Memory B cell (primary cell): ENCODE measurements at regions not wholly inside any gene's neighbourhood (a gene's known extent, or its start where the extent isn't known, plus 50 kb on each side); places are given as distances from the start of the nearest gene placed in this dataset.
"Not testable (repeated sequence)": the region's sequence is repeated elsewhere in the genome, so short reads cannot be mapped to it uniquely, and the experiment has no call there.

ENCODE experiments used
- ATAC-seq: fragments of 150-1000 bp; cut with Tn5 transposase; 2 replicates; pipeline ENCODE4 v1.10.0; 2021; ENCODE audit warnings: low read depth, mild to moderate bottlenecking, moderate library complexity
- DNase-seq, 2 donors: peaks; one replicate each; pipeline ENCODE4 v3.0.0; 2022; ENCODE audit warnings: low spot score in 2 of 2
- H3K27ac Mint-ChIP-seq: one replicate; pipeline ENCODE4 v1.8.0; 2022; ENCODE audit warnings: mild to moderate bottlenecking, moderate library complexity, mixed read lengths
- H3K27me3 Mint-ChIP-seq: one replicate; pipeline ENCODE4 v1.8.0; 2022; ENCODE audit warnings: mixed read lengths
- H3K36me3 Mint-ChIP-seq: one replicate; pipeline ENCODE4 v1.8.0; 2022; ENCODE audit warnings: mild to moderate bottlenecking, mixed read lengths
- H3K4me1 Mint-ChIP-seq: one replicate; pipeline ENCODE4 v1.8.0; 2022; ENCODE audit warnings: mixed read lengths
- H3K4me3 Mint-ChIP-seq: one replicate; pipeline ENCODE4 v1.8.0; 2022; ENCODE audit warnings: mild to moderate bottlenecking, moderate library complexity, mixed read lengths
- H3K9me3 Mint-ChIP-seq: one replicate; pipeline ENCODE4 v1.8.0; 2022; ENCODE audit warnings: mixed read lengths

- peaks cover 3% of the 10 kb centered on the region for H3K9me3 Mint-ChIP-seq
- H3K27me3 Mint-ChIP-seq: no peaks in the 10 kb centered on the region
- H3K4me1 Mint-ChIP-seq: no peaks in the 10 kb centered on the region
- no peak overlapping the region for H3K4me3 Mint-ChIP-seq
- no peaks in the 10 kb centered on the region for H3K36me3 Mint-ChIP-seq
- no peak for ATAC-seq
- DNase-seq: no peak
- H3K27ac Mint-ChIP-seq: no peak overlapping the region
Measured at GRCh38 chr12:28771968-28772367, 377.1 kb upstream of the FAR2 start.

DNA sequence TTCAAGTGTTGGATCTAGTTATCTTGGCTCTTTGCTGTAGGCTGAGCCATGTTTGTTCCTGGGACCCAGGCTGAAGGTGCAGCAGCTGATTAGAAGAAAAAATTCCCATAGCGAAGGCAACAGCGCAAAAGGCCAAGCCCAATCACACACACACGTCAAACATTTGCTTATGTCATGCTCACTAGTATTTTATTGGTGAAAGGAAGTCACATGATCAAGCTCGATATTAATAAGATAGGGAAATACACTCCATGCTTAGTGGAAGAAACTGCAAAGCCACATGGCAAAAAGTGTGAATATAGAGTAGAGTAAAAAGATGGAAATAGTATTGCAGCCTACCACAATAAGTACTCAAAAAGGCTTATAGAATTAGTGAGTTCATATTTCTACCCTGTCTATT lies 373.5 kb upstream of the FAR2 start:
- Mint-ChIP-seq H3K27me3 (no peaks in the 10 kb centered on the region), H3K27ac (no peak overlapping the region), H3K9me3 (peaks cover 1% of the 10 kb centered on the region), H3K4me3 (no peak overlapping the region), H3K36me3 (no peaks in the 10 kb centered on the region), H3K4me1 (no peaks in the 10 kb centered on the region)
- no peak for DNase-seq
- no peak for ATAC-seq

- no peaks in the 10 kb centered on the region for H3K36me3 Mint-ChIP-seq
- peaks cover 1% of the 10 kb centered on the region for H3K9me3 Mint-ChIP-seq
- H3K4me3 Mint-ChIP-seq: no peak overlapping the region
- no peaks in the 10 kb centered on the region for H3K27me3 Mint-ChIP-seq
- H3K4me1 Mint-ChIP-seq: no peaks in the 10 kb centered on the region
- DNase-seq (no peak), ATAC-seq (no peak)
- H3K27ac Mint-ChIP-seq: no peak overlapping the region
Measured at GRCh38 chr12:28776220-28776619, 372.9 kb upstream of the FAR2 start.

- Mint-ChIP-seq H3K9me3 (peaks cover 1% of the 10 kb centered on the region), H3K36me3 (no peaks in the 10 kb centered on the region), H3K4me3 (no peak overlapping the region), H3K27ac (no peak overlapping the region), H3K27me3 (no peaks in the 10 kb centered on the region), H3K4me1 (no peaks in the 10 kb centered on the region)
- ATAC-seq (no peak), DNase-seq (no peak)
Measured at GRCh38 chr12:28776913-28777422, 372.1 kb upstream of the FAR2 start.

DNA sequence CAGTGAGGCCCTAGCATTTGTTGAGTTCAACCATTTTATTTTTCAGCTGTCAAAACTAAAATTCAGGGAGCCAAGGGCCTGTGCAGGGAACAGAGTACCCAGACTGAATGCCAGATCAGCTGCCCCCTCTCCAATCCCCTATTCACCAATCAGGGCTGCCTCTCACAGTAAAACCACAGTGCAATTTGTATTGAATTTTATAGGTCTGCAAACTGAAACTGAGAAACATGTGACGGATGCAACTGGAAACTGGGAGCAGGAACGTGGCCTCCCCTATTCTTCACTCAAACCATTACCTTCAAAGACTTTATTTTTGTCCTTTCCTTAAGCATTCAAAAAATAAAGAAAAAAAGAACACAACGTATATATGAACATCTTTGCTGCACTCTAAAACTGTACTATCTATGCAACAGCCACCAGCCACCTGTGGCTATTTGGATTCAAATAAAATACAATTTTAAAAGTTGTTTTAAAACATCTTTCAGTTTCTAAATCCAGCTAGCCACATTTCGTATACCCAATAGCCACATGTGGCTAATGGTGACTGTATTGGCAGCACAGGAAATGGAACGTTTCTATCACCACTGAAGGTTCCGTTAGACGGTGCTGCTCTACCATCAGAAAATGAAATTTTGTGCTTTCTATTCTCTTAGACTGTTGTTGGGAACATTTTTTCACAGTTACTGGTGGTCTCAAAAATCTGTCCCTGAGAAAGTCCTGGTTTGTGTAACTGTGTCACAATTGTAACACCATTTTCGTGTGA lies 371.3 kb upstream of the FAR2 start:
- Mint-ChIP-seq H3K27me3 (no peaks in the 10 kb centered on the region), H3K4me1 (no peaks in the 10 kb centered on the region), H3K36me3 (no peaks in the 10 kb centered on the region), H3K9me3 (no peaks in the 10 kb centered on the region), H3K4me3 (no peak overlapping the region), H3K27ac (no peak overlapping the region)
- DNase-seq (no peak), ATAC-seq (no peak)

- no peak for ATAC-seq
- H3K27me3 Mint-ChIP-seq: no peaks in the 10 kb centered on the region
- DNase-seq: no peak
- no peaks in the 10 kb centered on the region for H3K36me3 Mint-ChIP-seq
- no peaks in the 10 kb centered on the region for H3K9me3 Mint-ChIP-seq
- H3K4me3 Mint-ChIP-seq: no peak overlapping the region
- H3K27ac Mint-ChIP-seq: no peak overlapping the region
- H3K4me1 Mint-ChIP-seq: no peaks in the 10 kb centered on the region
Measured at GRCh38 chr12:28780096-28780495, 369.0 kb upstream of the FAR2 start.

GRCh38 chr12:28780960-28781359 lies 368.1 kb upstream of the FAR2 start:
- Mint-ChIP-seq H3K36me3 (no peaks in the 10 kb centered on the region), H3K4me3 (no peak overlapping the region), H3K4me1 (no peaks in the 10 kb centered on the region), H3K9me3 (peaks cover 4% of the 10 kb centered on the region), H3K27ac (no peak overlapping the region), H3K27me3 (no peaks in the 10 kb centered on the region)
- ATAC-seq: no peak
- DNase-seq: no peak

DNA sequence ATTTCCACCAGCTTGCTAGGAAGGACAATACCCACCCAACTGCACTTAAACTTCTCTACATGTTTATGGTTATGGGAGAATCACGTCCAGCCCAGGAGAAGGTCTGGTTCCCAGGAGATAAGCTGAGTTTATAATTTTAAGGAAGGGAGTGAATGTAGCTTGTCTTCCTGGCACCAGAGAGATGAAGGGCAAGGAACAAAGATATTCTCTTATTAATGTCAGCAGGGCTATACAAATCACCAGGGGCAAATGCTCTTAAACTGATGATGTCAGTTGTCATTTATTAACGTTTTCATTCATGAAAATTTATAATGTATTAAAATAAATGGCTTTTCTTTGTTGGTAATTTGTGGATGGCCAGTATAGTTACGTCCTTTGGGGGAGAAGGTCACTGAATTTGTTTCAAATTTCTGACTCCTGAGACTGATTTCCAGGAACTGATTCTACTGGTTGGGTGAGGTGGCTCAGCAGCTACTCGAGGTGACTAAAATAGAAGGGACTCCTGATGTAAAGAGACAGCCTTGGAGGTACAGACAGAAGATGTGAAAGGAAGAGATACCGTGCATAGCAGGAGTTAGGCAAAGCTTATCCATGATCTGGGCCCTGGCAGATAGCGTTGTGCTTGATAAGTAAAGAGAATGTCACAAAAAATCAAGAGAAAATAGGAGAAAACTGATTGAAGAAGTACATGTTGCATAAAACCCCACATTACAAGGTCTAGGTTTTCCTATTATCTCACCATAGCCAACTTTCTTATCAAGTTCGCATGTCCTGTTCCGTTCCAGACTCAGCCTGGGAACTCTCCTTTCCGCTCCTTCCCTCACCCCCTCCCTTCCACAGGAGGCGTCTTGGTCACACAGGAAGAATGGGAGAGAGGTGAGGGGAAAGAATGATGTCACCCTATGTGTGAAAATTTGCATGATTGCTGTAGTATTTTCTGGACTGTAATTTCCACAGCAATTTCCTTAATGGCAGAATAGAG lies 367.1 kb upstream of the FAR2 start:
- DNase-seq (no peak), ATAC-seq (no peak)
- H3K27me3 Mint-ChIP-seq: no peaks in the 10 kb centered on the region
- H3K36me3 Mint-ChIP-seq: no peaks in the 10 kb centered on the region
- no peaks in the 10 kb centered on the region for H3K4me1 Mint-ChIP-seq
- H3K4me3 Mint-ChIP-seq: no peak overlapping the region
- peaks cover 5% of the 10 kb centered on the region for H3K9me3 Mint-ChIP-seq
- H3K27ac Mint-ChIP-seq: no peak overlapping the region

DNA sequence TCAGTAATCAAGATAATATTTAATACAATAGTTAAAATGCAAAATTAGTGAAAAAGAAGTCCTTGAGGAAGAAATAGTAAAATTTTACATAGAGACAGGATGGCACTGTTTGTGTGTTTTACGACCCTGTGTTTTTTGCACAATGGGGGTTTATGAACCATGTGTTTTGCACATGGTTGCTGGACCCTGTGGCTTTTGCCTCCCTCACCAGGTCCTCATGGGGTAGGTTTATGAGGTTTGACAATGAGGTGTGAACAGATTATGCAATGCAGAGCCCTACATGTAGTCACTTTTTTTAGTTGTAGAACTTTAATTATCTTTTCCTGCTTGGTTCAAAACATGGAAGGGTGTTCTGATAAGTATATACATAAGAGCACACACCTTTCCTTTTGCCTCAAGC lies 366.3 kb upstream of the FAR2 start:
- Mint-ChIP-seq H3K9me3 (peaks cover 5% of the 10 kb centered on the region), H3K4me1 (no peaks in the 10 kb centered on the region)

GRCh38 chr12:28787151-28787550 lies 361.9 kb upstream of the FAR2 start:
- DNase-seq (no peak), ATAC-seq (no peak)
- H3K4me1 Mint-ChIP-seq: no peaks in the 10 kb centered on the region
- no peaks in the 10 kb centered on the region for H3K27me3 Mint-ChIP-seq
- no peak overlapping the region for H3K4me3 Mint-ChIP-seq
- H3K36me3 Mint-ChIP-seq: no peaks in the 10 kb centered on the region
- H3K9me3 Mint-ChIP-seq: peaks cover 5% of the 10 kb centered on the region
- H3K27ac Mint-ChIP-seq: no peak overlapping the region

More for the DNA sequence above, 366.3 kb upstream of the FAR2 start:
- DNase-seq (no peak), ATAC-seq (no peak)
- Mint-ChIP-seq H3K27ac (no peak overlapping the region), H3K27me3 (no peaks in the 10 kb centered on the region), H3K36me3 (no peaks in the 10 kb centered on the region), H3K4me3 (no peak overlapping the region)

- H3K9me3 Mint-ChIP-seq, DNase-seq, H3K27me3 Mint-ChIP-seq, H3K27ac Mint-ChIP-seq, H3K4me1 Mint-ChIP-seq, H3K36me3 Mint-ChIP-seq, ATAC-seq, H3K4me3 Mint-ChIP-seq: not testable (repeated sequence)
Measured at GRCh38 chr12:28788256-28788655, 360.8 kb upstream of the FAR2 start.

DNA sequence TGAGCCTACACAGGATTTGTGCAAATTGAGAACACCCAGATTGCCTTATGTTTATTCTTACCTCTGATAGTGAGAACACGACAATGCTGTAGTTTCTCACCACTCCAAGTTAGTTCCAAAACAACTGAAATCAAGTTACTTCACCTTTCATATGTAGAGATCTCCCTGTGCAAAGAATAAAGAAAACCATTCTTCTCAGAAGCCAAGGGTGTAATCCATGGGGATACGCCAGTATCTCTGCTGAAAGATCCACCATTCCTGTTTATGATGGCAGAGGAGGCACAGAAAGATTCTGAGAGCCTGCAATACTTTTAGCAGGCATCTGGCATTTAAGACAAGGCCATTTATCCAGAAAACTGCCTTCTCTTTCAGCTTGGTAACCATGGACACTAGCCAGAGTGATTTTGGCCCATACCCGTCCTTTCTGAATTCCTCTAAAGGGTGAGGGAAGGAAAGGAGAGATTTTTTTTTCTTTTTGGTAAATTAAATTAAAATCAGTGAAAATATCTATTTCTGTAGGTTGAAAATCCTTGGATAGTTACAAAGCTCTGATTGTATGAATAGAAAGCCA lies 355.4 kb upstream of the FAR2 start:
- H3K36me3 Mint-ChIP-seq: no peaks in the 10 kb centered on the region
- H3K4me3 Mint-ChIP-seq: no peak overlapping the region
- ATAC-seq: no peak
- no peak overlapping the region for H3K27ac Mint-ChIP-seq
- H3K4me1 Mint-ChIP-seq: no peaks in the 10 kb centered on the region
- no peak for DNase-seq
- H3K9me3 Mint-ChIP-seq: peaks cover 3% of the 10 kb centered on the region
- H3K27me3 Mint-ChIP-seq: peaks cover 2% of the 10 kb centered on the region

GRCh38 chr12:28794211-28794610 lies 354.9 kb upstream of the FAR2 start:
- no peaks in the 10 kb centered on the region for H3K4me1 Mint-ChIP-seq
- no peaks in the 10 kb centered on the region for H3K36me3 Mint-ChIP-seq
- H3K4me3 Mint-ChIP-seq: no peak overlapping the region
- peaks cover 2% of the 10 kb centered on the region for H3K27me3 Mint-ChIP-seq
- DNase-seq (no peak), ATAC-seq (no peak)
- H3K27ac Mint-ChIP-seq: no peak overlapping the region
- H3K9me3 Mint-ChIP-seq: peaks cover 3% of the 10 kb centered on the region

GRCh38 chr12:28794786-28795185 lies 354.3 kb upstream of the FAR2 start:
- Mint-ChIP-seq H3K4me3 (no peak overlapping the region), H3K4me1 (no peaks in the 10 kb centered on the region), H3K27ac (no peak overlapping the region), H3K9me3 (peaks cover 3% of the 10 kb centered on the region), H3K27me3 (peaks cover 2% of the 10 kb centered on the region), H3K36me3 (no peaks in the 10 kb centered on the region)
- no peak for ATAC-seq
- no peak for DNase-seq
